ENCODE measurements at regions not wholly inside any gene's neighbourhood (a gene's known extent, or its start where the extent isn't known, plus 50 kb on each side); places are given as distances from the start of the nearest gene placed in this dataset.

DNA sequence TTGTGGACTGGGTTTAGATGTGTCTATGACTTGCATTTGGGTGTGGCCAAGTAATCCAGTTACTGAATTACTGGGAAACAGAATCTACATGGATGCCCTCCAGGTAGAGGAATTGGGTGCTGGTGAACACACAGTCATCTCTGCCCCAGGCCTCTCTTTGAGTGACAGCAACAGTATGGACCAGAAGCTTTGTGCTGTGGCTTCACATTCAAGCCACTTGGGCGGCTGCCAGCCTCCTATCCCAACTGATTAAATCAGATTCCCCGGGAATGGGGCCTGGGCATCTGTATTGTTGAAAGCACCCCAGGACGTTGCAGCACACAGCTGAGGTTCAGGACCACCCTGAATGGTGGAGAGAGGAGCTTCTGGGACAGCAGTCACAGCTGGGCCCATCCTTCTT, 144.6 kb downstream of the DHX35 start:
- no peak for TF ChIP-seq EZH2 (IDR thresholded peaks at IDR 0.05; ENCODE audit: borderline replicate concordance, low read length)
- TF ChIP-seq, protein P1, sequence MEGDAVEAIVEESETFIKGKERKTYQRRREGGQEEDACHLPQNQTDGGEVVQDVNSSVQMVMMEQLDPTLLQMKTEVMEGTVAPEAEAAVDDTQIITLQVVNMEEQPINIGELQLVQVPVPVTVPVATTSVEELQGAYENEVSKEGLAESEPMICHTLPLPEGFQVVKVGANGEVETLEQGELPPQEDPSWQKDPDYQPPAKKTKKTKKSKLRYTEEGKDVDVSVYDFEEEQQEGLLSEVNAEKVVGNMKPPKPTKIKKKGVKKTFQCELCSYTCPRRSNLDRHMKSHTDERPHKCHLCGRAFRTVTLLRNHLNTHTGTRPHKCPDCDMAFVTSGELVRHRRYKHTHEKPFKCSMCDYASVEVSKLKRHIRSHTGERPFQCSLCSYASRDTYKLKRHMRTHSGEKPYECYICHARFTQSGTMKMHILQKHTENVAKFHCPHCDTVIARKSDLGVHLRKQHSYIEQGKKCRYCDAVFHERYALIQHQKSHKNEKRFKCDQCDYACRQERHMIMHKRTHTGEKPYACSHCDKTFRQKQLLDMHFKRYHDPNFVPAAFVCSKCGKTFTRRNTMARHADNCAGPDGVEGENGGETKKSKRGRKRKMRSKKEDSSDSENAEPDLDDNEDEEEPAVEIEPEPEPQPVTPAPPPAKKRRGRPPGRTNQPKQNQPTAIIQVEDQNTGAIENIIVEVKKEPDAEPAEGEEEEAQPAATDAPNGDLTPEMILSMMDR (IDR thresholded peaks at IDR 0.05; ENCODE audit: low read length): no peak
- no peaks in the 10 kb centered on the region for H3K79me2 ChIP-seq (ENCODE audit: insufficient read depth, low read length)
- no peak overlapping the region for H3K4me3 ChIP-seq (ENCODE audit: low read depth, low read length, poor library complexity, severe bottlenecking)
- H3K4me1 ChIP-seq (ENCODE audit: insufficient read depth, low read length, severe bottlenecking): no peaks in the 10 kb centered on the region
- no peak overlapping the region for H2AFZ ChIP-seq (ENCODE audit: low read length)
- no peaks in the 10 kb centered on the region for H3F3A ChIP-seq (ENCODE audit: insufficient read depth, low read length)
- no peak overlapping the region for H3K4me2 ChIP-seq (ENCODE audit: low read length)
- no peak overlapping the region for H3K9ac ChIP-seq (ENCODE audit: low read length)
- H3K9me3 ChIP-seq (ENCODE audit: low read length): no peaks in the 10 kb centered on the region
- no peaks in the 10 kb centered on the region for H3K36me3 ChIP-seq (ENCODE audit: insufficient read depth, low read length)
- H4K20me1 ChIP-seq (ENCODE audit: insufficient read depth, low read length): no peaks in the 10 kb centered on the region
- H3K9me2 ChIP-seq (ENCODE audit: low read depth, low read length): no peaks in the 10 kb centered on the region
- H3K27me3 ChIP-seq (ENCODE audit: insufficient read depth, low read length): no peaks in the 10 kb centered on the region; the same call in 1 of the 2 replicates
- no peak overlapping the region for H3K27ac ChIP-seq (ENCODE audit: low read depth, low read length, poor library complexity, severe bottlenecking)

DNA sequence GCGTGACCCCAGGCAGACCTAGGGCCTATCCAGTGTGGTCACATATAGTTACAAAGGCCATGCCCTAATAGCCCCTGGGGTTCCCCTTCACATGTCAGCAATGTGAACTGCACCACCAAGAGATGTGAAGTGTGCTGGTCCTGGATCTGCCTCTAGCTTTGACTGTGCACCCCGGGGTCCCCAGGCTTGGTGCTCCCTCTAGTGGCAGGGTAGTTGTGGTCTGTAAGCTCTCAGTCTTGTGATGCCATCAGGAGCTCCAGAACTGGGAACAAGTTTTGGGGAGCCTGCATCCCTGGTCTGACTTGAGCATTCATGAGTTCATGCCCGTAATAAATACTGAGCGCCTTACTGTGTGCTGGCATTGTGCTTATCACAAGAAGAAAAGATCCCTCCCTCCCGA, 143.4 kb downstream of the DHX35 start:
- H3K36me3 ChIP-seq (ENCODE audit: insufficient read depth, low read length): no peaks in the 10 kb centered on the region
- H3K27me3 ChIP-seq (ENCODE audit: insufficient read depth, low read length): no peaks in the 10 kb centered on the region; the same call in 1 of the 2 replicates

DNA sequence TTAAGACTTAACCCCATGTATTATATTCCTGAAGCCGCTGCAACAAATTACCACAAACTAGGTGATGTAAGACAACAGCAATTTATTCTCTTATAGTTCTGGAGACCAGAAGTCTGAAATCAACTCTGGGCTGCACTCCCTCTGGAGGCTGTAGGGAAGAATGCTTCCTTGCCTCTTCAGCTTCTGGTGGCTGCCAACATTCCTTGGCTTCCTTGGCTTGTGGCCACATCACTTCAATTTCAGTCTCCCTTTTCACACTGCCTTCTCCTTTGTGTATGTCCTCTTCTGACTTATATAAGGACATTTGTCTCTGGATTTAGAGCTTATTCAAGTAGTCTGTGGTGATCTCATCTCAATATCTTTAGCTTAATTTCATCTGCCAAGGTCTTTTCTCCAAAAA, 141.6 kb downstream of the DHX35 start:
- Histone ChIP-seq H3K79me2 (ENCODE audit: insufficient read depth, low read length) (no peaks in the 10 kb centered on the region), H3K9ac (ENCODE audit: low read length) (no peak overlapping the region)

More for the DNA sequence above, 143.4 kb downstream of the DHX35 start:
- no peaks in the 10 kb centered on the region for H3K9me2 ChIP-seq (ENCODE audit: low read depth, low read length)
- H4K20me1 ChIP-seq (ENCODE audit: insufficient read depth, low read length): no peaks in the 10 kb centered on the region
- no peaks in the 10 kb centered on the region for H3K4me1 ChIP-seq (ENCODE audit: insufficient read depth, low read length, severe bottlenecking)
- TF ChIP-seq, protein P1 (IDR thresholded peaks at IDR 0.05; ENCODE audit: low read length): peak; percentile 61
- no peak for TF ChIP-seq EZH2 (IDR thresholded peaks at IDR 0.05; ENCODE audit: borderline replicate concordance, low read length)
- no peak overlapping the region for H3K27ac ChIP-seq (ENCODE audit: low read depth, low read length, poor library complexity, severe bottlenecking)
- no peaks in the 10 kb centered on the region for H3F3A ChIP-seq (ENCODE audit: insufficient read depth, low read length)
- H3K4me3 ChIP-seq (ENCODE audit: low read depth, low read length, poor library complexity, severe bottlenecking): no peak overlapping the region
- no peaks in the 10 kb centered on the region for H3K79me2 ChIP-seq (ENCODE audit: insufficient read depth, low read length)
- H3K4me2 ChIP-seq (ENCODE audit: low read length): no peak overlapping the region
- no peak overlapping the region for H3K9ac ChIP-seq (ENCODE audit: low read length)
- H3K9me3 ChIP-seq (ENCODE audit: low read length): no peaks in the 10 kb centered on the region
- no peak overlapping the region for H2AFZ ChIP-seq (ENCODE audit: low read length)

More for the DNA sequence above, 141.6 kb downstream of the DHX35 start:
- Histone ChIP-seq H3K27ac (ENCODE audit: low read depth, low read length, poor library complexity, severe bottlenecking) (no peak overlapping the region), H3F3A (ENCODE audit: insufficient read depth, low read length) (no peaks in the 10 kb centered on the region), H3K4me1 (ENCODE audit: insufficient read depth, low read length, severe bottlenecking) (no peaks in the 10 kb centered on the region), H2AFZ (ENCODE audit: low read length) (no peak overlapping the region), H3K4me3 (ENCODE audit: low read depth, low read length, poor library complexity, severe bottlenecking) (no peak overlapping the region), H3K9me3 (ENCODE audit: low read length) (no peaks in the 10 kb centered on the region), H4K20me1 (ENCODE audit: insufficient read depth, low read length) (no peaks in the 10 kb centered on the region), H3K36me3 (ENCODE audit: insufficient read depth, low read length) (no peaks in the 10 kb centered on the region), H3K27me3 (ENCODE audit: insufficient read depth, low read length) (no peaks in the 10 kb centered on the region), H3K9me2 (ENCODE audit: low read depth, low read length) (no peaks in the 10 kb centered on the region), H3K4me2 (ENCODE audit: low read length) (no peak overlapping the region)
- TF ChIP-seq EZH2 (IDR thresholded peaks at IDR 0.05; ENCODE audit: borderline replicate concordance, low read length): no peak
- TF ChIP-seq, protein P1 (IDR thresholded peaks at IDR 0.05; ENCODE audit: low read length): no peak
